HG03460 (cell line): ENCODE measurements at regions not wholly inside any gene's neighbourhood (a gene's known extent, or its start where the extent isn't known, plus 50 kb on each side); places are given as distances from the start of the nearest gene placed in this dataset.

Experiments used
- ATAC-seq: cut with Tn5 transposase; IDR thresholded peaks from one replicate; pipeline ENCODE4 v1.9.1; 2021; ENCODE audit not compliant: unreplicated experiment

DNA sequence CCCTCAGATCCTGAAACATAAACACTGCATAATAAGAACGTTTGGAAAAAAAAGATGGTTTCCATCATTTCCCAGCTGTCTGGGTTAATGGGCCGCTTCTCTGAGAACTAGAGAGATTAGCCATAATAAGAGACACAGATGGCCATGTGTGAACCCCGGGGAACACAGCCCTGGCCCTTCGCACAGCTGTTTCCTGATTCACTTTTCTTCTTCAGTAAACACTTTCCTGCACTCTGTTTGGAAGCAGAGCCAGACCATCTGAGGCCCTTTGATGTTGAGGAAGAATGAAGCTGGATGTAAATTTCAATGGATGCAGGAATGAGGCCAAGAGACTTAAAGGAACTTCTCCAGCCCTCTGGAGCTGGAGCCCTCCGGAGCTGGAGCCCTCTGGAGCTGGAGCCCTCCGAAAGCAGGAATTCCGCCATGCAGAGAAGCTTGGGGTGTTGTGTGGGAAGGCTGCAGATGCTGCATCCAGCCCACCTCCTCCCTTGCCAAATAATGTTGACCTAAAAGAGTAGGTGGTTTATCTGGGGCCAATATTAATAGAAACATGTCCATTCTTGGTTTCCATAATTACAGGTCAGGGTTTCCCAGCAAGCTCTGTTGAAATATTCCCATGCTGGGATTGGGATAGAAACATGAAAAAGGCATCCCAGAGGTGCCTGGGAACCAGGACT lies 218.9 kb downstream of the NXNL2 start:
- no peak for ATAC-seq

DNA sequence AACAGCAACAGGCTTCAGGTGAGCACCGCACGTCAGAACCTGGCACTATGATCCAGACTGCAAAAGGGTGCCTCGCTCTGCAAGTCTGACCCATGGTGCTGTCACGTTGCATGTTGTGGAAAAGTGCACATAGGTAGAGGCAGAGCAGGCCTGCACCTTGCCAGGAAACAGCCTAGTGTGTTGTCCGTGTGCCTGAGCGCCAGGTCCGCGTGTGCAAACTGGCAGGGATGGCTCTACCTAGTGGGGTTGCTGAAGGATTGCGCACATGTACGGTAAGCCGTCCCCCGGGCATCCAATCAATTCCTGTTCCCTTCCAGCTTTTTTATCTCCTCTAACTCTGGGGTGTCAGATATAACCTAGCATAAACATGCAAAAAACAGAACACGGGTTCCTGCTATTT lies 219.5 kb downstream of the NXNL2 start:
- no peak for ATAC-seq

DNA sequence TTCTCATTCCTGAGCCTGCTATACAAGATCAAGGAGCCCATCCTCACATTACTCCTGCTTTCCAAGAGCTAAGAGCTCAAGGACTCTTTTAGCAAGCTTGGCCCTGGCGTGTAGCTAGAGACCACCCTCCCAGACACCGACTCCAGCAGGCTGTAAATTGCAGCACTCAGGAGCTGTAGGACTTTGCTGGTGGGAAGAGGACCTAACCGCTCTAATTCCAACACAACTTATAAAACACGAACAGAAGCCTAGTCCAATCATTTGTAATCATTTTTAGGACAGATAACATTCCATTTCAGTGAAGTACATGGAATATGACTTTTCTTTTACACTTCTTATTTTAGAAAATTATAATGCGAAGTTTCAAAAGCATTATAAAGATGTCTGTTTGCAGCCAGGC lies 219.9 kb downstream of the NXNL2 start:
- ATAC-seq, result no peak

DNA sequence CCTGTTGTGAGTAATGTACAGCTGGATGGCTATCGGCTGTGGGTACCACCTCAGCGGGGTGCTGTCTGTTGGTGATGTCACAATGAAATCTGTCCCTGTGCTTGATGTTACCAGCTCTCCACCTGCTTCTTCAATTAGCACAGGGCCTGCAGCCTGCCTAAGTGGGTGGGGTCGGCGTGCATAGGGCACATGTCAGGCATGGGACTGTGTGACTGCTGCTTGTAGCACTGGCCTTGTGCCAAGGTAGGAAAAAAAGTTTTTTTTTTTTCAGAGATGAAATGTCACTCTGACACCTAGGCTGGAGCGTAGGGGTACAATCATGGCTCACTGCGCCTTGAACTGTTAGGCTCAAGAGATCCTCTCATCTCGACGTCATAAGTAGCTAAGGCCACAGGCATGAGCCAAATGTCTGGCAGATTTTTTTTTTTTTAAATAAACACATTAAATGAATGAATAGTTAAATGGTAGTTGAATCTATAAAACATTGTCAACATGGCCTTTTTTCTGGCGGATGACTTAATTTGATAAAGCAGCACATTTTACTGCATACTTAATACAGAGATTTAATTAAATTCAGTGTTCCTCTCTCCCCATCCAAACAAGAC lies 222.5 kb downstream of the NXNL2 start:
- no peak for ATAC-seq

DNA sequence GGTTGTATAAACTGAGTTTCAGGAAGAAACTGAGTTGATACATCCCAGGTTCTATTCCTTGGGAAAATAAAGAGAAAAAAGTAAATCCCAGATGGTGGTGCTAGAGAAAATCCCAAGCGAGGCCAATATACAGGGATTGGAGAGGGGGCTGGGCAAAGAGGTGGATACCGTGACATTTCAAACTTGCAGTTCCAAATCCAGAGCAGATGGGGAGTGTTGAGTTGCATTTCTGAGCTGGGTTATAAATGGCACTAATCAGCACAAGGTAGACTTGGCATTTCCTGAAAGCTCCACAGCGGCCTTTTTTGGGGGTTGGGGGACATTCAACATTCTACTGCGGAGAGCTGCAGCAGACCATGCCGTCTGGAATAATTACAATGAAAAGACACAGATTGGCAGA lies 224.4 kb downstream of the NXNL2 start:
- ATAC-seq, result no peak

DNA sequence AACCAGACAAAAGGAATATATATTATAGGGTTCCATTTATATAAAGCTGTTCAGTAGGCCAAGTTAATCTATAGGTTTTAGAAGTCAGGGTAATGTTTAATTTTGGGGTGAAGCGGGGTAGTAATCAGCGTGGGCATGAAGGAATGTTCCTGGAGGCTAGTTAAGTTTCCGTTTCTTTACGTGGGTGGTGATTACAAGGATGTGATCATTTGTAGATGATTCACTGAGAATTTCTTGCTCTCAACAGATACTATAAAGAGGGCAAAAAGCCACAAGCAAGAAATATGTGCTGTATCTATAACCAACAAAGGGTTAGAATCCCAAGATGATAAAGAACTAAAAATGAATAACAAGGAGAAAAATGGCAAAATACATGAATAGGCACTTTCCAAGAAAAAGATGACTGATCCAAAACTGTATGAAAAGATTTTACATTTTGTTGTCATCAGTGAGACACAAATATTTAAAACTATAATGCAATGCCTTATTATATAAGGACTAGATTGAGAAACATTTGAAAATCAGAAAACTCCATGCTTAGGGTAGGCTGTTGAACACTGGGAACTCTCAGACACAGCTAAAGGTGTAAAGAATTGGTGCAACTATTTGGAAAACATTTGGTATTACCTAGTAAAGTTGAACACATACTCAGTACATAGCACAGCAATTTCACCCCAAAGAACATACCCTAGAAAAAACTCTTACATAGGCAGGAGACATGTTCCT lies 224.3 kb upstream of the S1PR3 start:
- ATAC-seq, result no peak

DNA sequence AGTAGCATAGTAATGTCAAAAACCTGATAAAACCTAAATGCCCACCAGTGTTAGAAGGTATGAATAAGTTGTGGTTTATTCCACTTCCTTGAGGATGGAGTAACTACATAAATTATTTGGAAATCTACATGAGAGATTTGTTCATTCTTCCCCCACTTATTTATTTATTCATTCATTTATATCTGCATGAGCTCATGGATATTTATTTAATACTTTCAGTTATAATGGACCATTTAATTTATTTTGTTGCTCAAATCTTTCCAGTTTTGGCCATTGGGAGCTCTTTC lies 223.8 kb upstream of the S1PR3 start:
- no peak for ATAC-seq

DNA sequence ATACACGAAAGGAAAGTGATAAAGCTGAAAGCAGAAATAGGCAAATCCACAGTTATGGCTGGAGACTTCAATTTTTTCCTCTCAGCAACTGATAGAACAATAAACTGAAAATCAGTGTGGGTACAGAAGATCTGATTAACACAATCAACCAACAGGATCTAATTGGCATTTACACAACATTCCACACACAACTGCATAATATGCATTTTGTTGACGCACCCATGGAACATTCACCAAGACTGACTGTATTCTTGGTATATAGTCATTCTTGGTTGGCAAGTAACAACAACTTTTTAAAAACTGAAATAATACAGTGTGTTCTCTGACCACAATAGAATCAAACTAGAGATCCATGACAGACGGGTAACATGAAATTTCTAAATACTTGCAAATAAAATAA lies 218.7 kb upstream of the S1PR3 start:
- ATAC-seq, result no peak

DNA sequence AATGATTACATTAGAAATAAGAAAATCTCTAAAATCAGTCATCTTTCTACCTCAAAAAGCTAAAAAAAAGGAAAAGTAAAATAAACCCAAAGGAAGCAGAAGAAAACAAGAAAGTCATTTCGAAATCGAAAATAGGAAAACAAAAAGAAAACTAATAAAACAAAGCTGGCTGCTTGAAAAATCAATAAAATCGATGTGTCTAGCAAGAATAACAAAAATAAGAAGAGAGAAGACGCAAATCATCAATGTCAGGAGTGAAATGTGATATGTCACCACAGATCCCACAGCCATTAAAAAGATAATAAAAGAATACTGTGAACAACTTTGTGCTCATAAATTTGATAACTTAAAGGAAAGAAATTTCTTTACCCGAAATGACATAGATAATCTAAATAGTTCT lies 218.1 kb upstream of the S1PR3 start:
- no peak for ATAC-seq

DNA sequence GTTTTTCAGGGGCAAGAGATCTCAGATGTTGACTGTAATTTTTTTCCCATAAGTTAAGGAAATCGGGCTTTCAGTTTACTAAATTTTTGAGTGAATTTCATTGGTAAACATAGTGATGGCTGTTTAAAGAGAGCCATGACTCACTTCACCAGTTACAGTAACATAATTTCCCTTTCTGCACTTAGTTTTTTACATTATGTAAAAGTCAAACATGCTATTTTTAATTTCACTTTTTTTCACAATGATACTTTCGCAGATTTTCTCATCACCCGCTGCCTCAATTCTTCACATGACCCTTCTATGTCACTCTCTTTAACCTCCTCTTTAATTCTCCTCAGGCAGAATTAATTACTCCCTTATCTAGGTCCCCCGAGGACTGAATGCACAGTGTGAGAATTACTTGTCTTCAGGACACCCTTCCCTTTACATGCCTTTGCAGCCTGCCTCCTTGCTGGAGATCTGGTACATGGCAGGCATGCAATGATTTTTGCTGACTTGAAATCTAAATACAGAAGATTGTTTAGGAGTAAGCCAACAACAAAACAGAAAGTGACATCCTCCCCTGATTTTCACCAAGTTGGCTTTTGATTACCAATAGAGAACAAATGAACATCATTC lies 217.5 kb upstream of the S1PR3 start:
- no peak for ATAC-seq

DNA sequence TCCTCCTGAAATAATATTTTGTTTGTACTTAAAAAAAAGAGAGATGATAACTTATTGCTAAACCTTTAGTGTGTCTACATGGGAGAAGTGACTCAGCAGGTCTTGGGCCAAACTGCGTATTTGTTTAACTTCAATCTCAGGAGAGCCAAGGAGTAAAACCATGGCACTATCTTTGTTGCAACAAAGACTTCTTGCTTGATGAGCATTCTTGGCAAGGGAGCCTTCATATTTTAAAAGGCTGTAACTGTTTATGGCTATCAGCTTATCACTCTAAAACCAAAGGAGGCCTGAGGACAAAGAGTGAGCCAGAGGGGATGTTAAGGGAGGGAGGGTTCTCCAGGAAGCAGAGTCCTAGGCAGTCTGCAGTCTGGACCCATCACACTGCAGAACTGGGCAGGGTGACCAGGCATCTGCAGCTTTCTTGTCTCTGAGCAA lies 216.2 kb upstream of the S1PR3 start:
- no peak for ATAC-seq

DNA sequence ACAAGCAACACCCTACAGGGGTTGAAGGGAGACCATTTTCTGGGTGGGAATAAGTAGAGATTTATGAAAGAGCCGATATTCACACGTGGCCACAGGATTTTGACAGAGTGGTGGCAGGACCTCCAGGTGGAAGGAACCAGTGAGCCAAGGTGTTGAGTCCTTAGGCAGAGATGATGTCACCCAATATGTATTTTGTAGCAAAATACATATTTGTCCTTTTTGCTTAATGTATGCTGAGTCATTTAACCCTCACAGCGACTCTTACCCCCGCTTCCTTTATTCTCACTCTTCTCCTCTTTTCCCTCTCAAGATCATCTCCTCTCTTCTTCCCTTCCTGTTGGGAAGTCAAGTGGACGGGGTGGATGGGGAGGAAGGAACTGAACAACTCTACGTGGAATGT lies 215.7 kb upstream of the S1PR3 start:
- no peak for ATAC-seq

DNA sequence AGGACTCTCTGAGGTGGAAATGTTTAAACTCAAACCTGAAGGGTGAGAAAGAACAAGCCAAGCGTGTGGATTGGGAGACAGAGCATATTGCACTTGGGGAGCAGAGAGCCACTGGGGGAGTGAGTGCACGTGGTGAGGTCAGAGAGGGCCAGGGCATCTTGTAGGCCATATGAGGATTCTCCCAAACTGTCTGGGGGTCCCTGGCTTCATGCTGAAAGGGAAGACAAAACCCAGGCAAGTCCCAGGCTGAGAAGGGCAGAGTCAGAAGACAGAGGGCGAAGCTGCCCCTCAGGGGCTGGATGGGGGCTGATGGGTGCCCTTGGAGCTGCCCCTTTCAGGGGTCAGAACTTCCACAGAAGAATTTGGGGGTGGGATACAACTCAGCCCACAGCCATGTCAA lies 215.3 kb upstream of the S1PR3 start:
- no peak for ATAC-seq

DNA sequence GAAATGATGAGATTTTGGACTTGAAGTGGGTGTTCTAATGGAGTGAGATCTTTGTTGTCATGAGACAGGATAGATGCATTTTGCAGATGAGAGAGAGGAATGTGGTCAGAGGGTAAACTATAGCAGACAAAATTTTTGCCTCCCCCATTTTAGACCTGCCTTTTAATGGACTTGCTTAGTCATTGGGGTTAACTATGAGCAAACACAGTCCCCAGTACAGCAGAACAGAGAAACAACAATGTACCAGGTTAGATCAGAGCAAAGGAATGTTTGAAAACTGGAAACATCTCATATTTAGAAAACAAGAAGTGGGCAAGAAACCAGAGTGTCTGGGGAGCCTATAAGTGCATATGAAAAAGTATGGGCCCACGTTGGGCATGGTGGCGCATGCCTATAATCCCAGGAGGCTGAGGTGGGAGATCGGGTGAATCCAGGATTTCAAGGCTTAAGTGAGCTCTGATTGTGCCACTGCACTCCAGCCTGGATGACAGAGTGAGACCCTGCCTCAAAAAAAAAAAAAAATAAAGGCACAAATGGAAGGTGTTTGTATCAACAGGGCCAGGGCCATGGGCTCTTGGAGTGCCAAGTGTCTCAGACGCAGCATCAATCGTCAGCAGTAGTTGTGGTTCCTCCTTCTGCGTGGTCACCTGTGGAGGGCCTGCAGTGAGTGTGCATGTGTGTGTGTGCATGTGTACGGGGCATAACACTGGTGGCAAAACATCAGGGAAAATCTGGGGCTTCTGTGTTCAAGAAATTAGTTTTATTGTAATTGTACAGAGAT lies 214.4 kb upstream of the S1PR3 start:
- ATAC-seq, result no peak

DNA sequence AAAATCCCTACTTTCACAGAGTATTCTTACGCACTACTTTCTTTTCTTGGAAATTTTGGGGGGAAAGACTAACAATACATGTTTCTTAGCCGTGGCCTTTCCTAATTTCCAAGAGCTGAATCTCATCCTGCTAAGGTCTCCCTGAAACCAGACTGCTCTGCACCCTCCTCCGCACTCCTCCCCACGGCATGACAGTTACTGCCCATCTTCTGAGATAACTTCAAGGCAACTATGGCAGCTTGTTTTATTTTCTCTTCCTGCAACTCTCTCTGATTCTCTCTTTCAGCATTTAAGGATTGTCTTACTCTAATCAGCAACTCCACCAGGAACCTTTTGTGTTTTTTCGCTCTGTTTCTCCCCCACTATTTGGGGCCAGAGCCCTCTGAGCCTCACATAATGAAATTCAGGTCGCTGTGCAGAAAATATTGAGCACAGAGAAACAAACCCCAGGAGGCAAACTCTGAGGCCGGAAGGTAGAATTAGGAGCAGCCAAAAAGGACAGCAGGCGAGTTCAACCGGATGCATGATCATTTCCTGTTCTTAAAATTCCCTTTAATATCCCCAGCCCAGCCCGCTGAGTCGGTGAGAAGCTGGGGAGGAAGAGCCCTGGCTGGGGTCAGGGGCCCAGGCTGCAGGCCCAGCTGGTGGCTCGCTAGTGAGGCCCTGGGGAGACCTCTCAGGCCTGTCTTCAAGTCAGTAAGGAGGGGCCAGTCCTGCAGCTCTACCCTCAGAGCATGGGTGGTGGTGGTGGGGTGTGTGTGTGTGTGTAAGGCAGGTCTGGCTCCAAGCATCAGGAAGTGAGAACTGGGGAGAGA lies 213.6 kb upstream of the S1PR3 start:
- ATAC-seq, result no peak

DNA sequence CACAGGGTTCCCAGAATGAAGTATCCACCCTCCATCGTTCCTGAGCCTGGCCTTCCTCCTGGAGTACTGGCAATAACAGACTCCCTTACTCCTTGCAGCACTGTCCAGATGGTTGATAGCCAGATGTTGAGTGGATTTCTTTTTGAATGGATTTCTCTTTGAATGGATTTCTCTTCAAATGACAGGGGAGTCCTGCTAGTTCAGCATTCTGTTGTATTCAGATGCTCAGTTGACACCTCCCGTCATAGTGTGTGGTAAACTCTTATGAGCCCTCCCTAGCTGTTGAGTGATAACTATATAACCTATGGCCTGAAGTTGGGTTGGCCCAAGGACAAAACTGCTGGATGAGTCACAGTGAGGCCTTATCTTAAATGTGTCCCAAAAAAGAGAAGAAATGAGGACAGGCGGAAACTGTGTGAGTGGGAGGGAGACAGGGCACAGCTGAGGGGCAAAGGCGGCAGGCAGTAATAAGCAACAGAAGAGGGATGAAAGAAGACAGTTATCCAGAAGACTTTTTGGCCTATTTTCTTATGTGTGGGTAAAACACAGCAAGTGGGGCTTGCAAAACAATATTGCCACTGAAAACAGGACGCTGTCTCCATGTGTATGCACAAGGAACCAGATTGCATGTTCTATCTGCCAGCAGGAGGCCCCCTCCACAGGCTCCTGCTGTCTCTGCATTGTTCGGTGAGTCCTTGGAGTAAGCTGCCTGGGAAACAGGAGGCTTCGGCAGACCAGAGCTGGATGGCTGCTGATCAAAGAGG lies 209.5 kb upstream of the S1PR3 start:
- no peak for ATAC-seq

DNA sequence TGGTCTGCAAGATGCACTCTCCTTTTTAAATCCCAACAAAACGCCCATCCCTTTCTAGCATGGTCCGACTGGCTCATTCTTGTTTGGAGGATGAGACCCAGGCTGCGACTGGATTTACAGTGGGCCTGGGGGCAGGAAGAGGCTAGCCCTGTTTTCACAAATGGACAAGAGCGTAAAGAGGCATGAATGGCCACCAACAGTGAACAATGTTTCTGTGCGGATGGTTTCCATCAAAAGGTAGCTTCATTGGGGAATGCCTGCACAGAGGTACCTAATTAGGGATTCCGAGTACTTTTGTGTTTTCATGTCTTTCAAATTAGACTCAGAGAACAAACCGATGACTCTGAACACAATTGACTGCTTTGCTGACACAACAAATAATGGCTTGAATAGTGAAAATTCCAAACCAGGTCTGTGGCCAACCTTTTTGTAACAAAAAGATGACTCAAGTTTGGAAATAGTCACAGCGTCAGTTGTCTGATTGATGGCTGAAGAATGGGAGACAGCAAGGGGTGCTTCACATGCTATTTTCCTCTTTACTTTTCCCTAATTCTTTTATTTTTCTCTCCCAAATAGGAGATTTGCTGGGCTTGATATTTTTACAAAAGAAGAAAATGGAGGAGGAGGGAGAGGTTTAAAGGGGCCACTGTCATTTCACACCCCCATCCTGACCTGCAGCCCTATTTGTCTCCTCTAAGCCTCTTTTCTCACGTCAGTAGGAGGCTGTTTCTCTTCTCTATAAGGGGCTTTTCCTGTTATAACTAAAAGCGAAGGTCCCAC lies 208.1 kb upstream of the S1PR3 start:
- no peak for ATAC-seq

DNA sequence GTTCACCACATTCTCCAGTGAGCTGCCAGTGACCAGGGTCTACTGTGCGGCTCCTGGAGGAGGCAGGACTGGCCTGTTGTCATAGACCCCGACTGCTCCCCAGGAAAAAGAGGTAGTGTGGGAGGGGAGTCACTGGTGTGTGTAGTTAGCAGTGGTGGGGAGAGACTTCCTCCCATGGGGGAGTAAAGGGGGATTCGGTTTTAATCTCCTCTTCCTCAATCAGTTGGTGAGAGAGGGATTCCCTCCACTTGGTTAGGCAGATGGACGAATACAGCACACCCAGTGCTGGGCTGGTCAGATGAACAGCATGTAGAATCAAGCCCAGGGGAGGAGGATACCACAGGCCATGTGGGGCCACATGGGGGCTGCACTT lies 207.6 kb upstream of the S1PR3 start:
- no peak for ATAC-seq

DNA sequence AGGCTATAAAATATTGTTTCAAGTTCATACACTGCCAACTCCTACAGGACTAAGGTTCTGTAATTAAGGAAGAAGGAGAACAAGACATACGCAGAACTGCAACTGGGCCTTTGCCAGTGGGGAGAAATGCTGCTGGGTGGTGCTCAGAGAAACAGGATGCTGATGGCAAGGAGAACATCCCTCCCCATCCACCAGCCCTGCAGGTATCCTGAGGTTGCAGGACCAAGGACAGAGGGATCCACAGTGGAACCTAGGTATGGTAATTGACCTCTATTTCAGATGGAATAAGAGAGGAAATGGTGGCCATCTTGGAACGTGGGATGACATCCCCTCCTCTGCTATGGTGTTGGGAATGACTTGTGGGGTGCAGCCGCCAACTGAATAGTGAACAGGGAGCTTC lies 206.3 kb upstream of the S1PR3 start:
- no peak for ATAC-seq
